KMS-11 (cell line): ENCODE measurements at regions not wholly inside any gene's neighbourhood (a gene's known extent, or its start where the extent isn't known, plus 50 kb on each side); places are given as distances from the start of the nearest gene placed in this dataset.

ENCODE experiments used
- H2AFZ ChIP-seq: fragments of 200-600 bp; sonication (generic); 2 replicates; pipeline ENCODE4 v1.6.1; 2016; ENCODE audit warnings: antibody characterized with exemption, mixed run types, low read depth
- H3K27ac ChIP-seq: fragments of 200-600 bp; sonication (generic); 2 replicates; pipeline ENCODE4 v1.6.1; 2016; ENCODE audit warnings: mild to moderate bottlenecking, mixed run types
- H3K27me3 ChIP-seq: fragments of 200-600 bp; sonication (generic); 2 replicates; pipeline ENCODE4 v1.6.1; 2017; ENCODE audit warnings: mild to moderate bottlenecking, low read depth, mixed run types, moderate library complexity; ENCODE audit not compliant: insufficient read depth
- H3K36me3 ChIP-seq: fragments of 200-600 bp; sonication (generic); 2 replicates; pipeline ENCODE4 v1.6.1; 2017; ENCODE audit warnings: mild to moderate bottlenecking, mixed run types; ENCODE audit not compliant: insufficient read depth
- H3K4me1 ChIP-seq: fragments of 200-600 bp; sonication (generic); 2 replicates; pipeline ENCODE4 v1.6.1; 2016; ENCODE audit warnings: mild to moderate bottlenecking, low read depth, mixed run types; ENCODE audit not compliant: poor library complexity, severe bottlenecking
- H3K4me2 ChIP-seq: fragments of 200-600 bp; sonication (generic); 2 replicates; pipeline ENCODE4 v1.7.0; 2016; ENCODE audit warnings: mild to moderate bottlenecking, mixed run types
- H3K4me3 ChIP-seq: fragments of 200-600 bp; sonication (generic); IDR thresholded peaks from 2 replicates; pipeline ENCODE4 v1.6.1; 2017; ENCODE audit warnings: low read depth, low read length, mixed read lengths; ENCODE audit not compliant: insufficient read depth
- H3K79me2 ChIP-seq: fragments of 200-600 bp; sonication (generic); 2 replicates; pipeline ENCODE4 v1.6.1; 2016; ENCODE audit warnings: low read depth, mixed run types; ENCODE audit not compliant: insufficient read depth
- H3K9ac ChIP-seq: fragments of 200-600 bp; sonication (generic); 2 replicates; pipeline ENCODE4 v1.6.1; 2016; ENCODE audit warnings: mild to moderate bottlenecking, mixed run types
- H4K20me1 ChIP-seq: fragments of 200-600 bp; sonication (generic); 2 replicates; pipeline ENCODE4 v1.6.1; 2016; ENCODE audit warnings: mild to moderate bottlenecking, mixed run types; ENCODE audit not compliant: insufficient read depth
- CTCF ChIP-seq: fragments of 200-600 bp; sonication (generic); conservative IDR thresholded peaks from 2 replicates; pipeline ENCODE4 v1.6.1; 2017; ENCODE audit warnings: low read depth, mild to moderate bottlenecking, antibody characterized with exemption, low read length, moderate library complexity, mixed read lengths

GRCh38 chr18:11284349-11284748 is 135.0 kb upstream of the PIEZO2 start:
- no peak for TF ChIP-seq CTCF
- Histone ChIP-seq H3K79me2 (no peaks in the 10 kb centered on the region), H3K27ac (no peak overlapping the region), H3K27me3 (no peaks in the 10 kb centered on the region), H3K4me2 (no peak overlapping the region), H3K4me3 (no peak overlapping the region), H3K9ac (no peak overlapping the region), H3K4me1 (no peaks in the 10 kb centered on the region), H3K36me3 (no peaks in the 10 kb centered on the region), H4K20me1 (no peaks in the 10 kb centered on the region), H2AFZ (no peak overlapping the region)

GRCh38 chr18:11283479-11284161 is 134.3 kb upstream of the PIEZO2 start:
- H3K4me3 ChIP-seq = no peak overlapping the region
- TF ChIP-seq CTCF = no peak
- H3K36me3 ChIP-seq = no peaks in the 10 kb centered on the region
- H2AFZ ChIP-seq = no peak overlapping the region
- no peaks in the 10 kb centered on the region for H3K4me1 ChIP-seq
- no peaks in the 10 kb centered on the region for H3K79me2 ChIP-seq
- no peaks in the 10 kb centered on the region for H4K20me1 ChIP-seq
- no peak overlapping the region for H3K4me2 ChIP-seq
- H3K27me3 ChIP-seq = no peaks in the 10 kb centered on the region
- H3K9ac ChIP-seq = no peak overlapping the region
- no peak overlapping the region for H3K27ac ChIP-seq

GRCh38 chr18:11279461-11279860 is 130.1 kb upstream of the PIEZO2 start:
- H3K79me2 ChIP-seq = no peaks in the 10 kb centered on the region
- no peak overlapping the region for H3K27ac ChIP-seq
- H3K4me1 ChIP-seq = no peaks in the 10 kb centered on the region
- H3K27me3 ChIP-seq = no peaks in the 10 kb centered on the region
- no peak for TF ChIP-seq CTCF
- no peak overlapping the region for H2AFZ ChIP-seq
- no peak overlapping the region for H3K4me3 ChIP-seq
- no peak overlapping the region for H3K4me2 ChIP-seq
- no peak overlapping the region for H3K9ac ChIP-seq
- no peaks in the 10 kb centered on the region for H3K36me3 ChIP-seq
- no peaks in the 10 kb centered on the region for H4K20me1 ChIP-seq

GRCh38 chr18:11276678-11277077 is 127.3 kb upstream of the PIEZO2 start:
- Histone ChIP-seq H3K4me1 (no peaks in the 10 kb centered on the region), H3K9ac (no peak overlapping the region), H3K79me2 (no peaks in the 10 kb centered on the region), H3K27me3 (no peaks in the 10 kb centered on the region), H3K36me3 (no peaks in the 10 kb centered on the region), H3K27ac (no peak overlapping the region), H3K4me3 (no peak overlapping the region), H3K4me2 (no peak overlapping the region), H4K20me1 (no peaks in the 10 kb centered on the region), H2AFZ (no peak overlapping the region)
- no peak for TF ChIP-seq CTCF
